ENCODE measurements at regions not wholly inside any gene's neighbourhood (a gene's known extent, or its start where the extent isn't known, plus 50 kb on each side); places are given as distances from the start of the nearest gene placed in this dataset.

DNA sequence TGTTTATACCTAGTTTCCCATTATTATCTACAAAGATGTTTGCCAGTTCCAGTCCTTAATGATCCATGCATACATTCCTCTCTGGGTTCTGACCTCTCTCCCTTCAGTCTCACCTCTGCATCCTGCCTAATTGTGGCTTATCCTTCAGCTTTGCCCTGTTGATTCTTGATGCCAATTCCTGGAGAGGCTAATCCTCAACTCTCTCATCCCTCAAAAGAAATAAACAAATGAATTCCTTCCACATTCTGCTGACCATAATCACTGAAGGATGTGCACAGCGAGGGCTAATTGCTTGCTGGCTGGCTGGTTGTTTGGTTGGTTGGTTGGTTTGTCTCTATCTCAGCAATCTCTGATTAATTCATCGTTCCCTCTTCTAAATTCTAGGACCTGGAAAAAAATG lies 113.8 kb downstream of the IRS2 start:
- TF ChIP-seq, protein P1, sequence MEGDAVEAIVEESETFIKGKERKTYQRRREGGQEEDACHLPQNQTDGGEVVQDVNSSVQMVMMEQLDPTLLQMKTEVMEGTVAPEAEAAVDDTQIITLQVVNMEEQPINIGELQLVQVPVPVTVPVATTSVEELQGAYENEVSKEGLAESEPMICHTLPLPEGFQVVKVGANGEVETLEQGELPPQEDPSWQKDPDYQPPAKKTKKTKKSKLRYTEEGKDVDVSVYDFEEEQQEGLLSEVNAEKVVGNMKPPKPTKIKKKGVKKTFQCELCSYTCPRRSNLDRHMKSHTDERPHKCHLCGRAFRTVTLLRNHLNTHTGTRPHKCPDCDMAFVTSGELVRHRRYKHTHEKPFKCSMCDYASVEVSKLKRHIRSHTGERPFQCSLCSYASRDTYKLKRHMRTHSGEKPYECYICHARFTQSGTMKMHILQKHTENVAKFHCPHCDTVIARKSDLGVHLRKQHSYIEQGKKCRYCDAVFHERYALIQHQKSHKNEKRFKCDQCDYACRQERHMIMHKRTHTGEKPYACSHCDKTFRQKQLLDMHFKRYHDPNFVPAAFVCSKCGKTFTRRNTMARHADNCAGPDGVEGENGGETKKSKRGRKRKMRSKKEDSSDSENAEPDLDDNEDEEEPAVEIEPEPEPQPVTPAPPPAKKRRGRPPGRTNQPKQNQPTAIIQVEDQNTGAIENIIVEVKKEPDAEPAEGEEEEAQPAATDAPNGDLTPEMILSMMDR (conservative IDR thresholded peaks at IDR 0.05 in 1 of 2, IDR thresholded peaks at IDR 0.05 in 1 of 2; ENCODE audit: extremely low read depth in 1 of 2, insufficient read depth in 1 of 2, low read depth in 1 of 2, low read length in 2 of 2) = no peak
- no peak for TF ChIP-seq EZH2 (IDR thresholded peaks at IDR 0.05; ENCODE audit: borderline replicate concordance, low read length)

All from mammary epithelial cell (primary cell).